MM.1S (cell line): ENCODE measurements at regions not wholly inside any gene's neighbourhood (a gene's known extent, or its start where the extent isn't known, plus 50 kb on each side); places are given as distances from the start of the nearest gene placed in this dataset.

Experiments
- CTCF ChIP-seq: fragments of 300-600 bp; sonication (generic); IDR thresholded peaks from 2 replicates; pipeline ENCODE4 v1.5.1; 2016; ENCODE audit warnings: antibody characterized with exemption, low read length, mixed read lengths
- EZH2 ChIP-seq: fragments of 300-600 bp; sonication (generic); optimal IDR thresholded peaks from 2 replicates; pipeline ENCODE3; 2017; ENCODE audit warnings: low read depth, mild to moderate bottlenecking, antibody characterized with exemption, low read length, mixed read lengths

- TF ChIP-seq CTCF: no peak
- no peak for TF ChIP-seq EZH2
Measured at GRCh38 chr10:21011433-21012018, 114.4 kb upstream of the NEBL start.
